GM23248 (cell line): ENCODE measurements at regions not wholly inside any gene's neighbourhood (a gene's known extent, or its start where the extent isn't known, plus 50 kb on each side); places are given as distances from the start of the nearest gene placed in this dataset.

Experiments
- EZH2 ChIP-seq: fragments of 200-600 bp; sonication (generic); IDR thresholded peaks from 2 replicates; pipeline ENCODE4 v1.6.1; 2018; ENCODE audit warnings: antibody characterized with exemption, mild to moderate bottlenecking; ENCODE audit not compliant: insufficient read depth, poor library complexity, severe bottlenecking
- EZH2phosphoT487 ChIP-seq: fragments of 200-600 bp; sonication (generic); IDR thresholded peaks from 2 replicates; pipeline ENCODE4 v1.6.1; 2018; ENCODE audit warnings: antibody characterized with exemption, moderate library complexity, mild to moderate bottlenecking, low read depth; ENCODE audit not compliant: insufficient read depth

DNA sequence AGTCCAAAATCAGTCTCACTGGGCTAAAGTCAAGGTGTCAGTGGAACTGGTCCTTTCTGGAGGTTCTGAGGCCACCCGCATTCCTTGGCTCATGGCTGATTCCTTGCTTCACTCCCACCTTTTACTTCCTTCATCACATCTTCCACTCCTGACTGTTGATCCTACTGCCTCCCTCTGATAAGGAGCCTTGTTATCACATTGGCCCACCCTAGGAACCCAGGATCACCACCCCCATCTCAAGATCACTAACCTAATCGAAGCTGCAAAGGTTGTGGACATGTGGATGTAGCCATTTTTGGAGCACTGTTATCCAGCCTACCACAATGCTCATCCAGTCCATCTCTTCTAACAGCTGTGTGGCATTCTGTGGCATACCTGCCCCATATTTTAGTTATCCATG, 87.2 kb downstream of the TNFAIP3 start:
- no peak for TF ChIP-seq EZH2
- TF ChIP-seq EZH2phosphoT487, result no peak
